NT2/D1 (cell line): ENCODE measurements at regions not wholly inside any gene's neighbourhood (a gene's known extent, or its start where the extent isn't known, plus 50 kb on each side); places are given as distances from the start of the nearest gene placed in this dataset.

Experiments
- SUZ12 ChIP-seq: IDR thresholded peaks from 2 replicates; pipeline ENCODE4 v1.6.1; 2011; ENCODE audit not compliant: insufficient read length, insufficient read depth; ENCODE audit errors: extremely low read depth
- YY1 ChIP-seq: IDR thresholded peaks from 2 replicates; pipeline ENCODE4 v1.6.1; 2011; ENCODE audit not compliant: insufficient read length, insufficient read depth
- ZNF274 ChIP-seq: IDR thresholded peaks from 2 replicates; pipeline ENCODE4 v1.6.1; 2011; ENCODE audit warnings: mild to moderate bottlenecking, low read depth, low read length

DNA sequence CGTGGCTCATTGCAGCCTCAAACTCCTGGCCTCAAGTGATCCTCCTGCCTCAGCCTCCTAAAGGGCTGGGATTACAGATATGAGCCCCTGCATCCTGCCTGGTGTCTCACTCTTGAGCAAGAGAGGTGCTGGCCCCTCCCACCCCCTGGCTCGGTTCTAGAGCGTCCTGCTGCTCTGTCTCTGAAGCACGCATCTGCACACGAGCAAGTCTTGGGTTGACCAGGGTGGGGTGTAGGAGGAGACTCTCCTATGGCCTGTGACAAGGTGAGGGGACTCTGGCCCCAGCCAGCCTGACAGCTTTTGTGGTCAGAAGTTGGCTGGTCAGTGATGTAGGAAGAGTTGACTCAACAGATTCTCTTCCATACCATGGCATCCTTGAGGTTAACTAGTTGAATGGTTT lies 110.7 kb upstream of the CARD11 start:
- TF ChIP-seq YY1 (no peak), ZNF274 (no peak), SUZ12 (no peak)
